Skeletal muscle tissue (tissue), 3 donors: ENCODE measurements at regions not wholly inside any gene's neighbourhood (a gene's known extent, or its start where the extent isn't known, plus 50 kb on each side); places are given as distances from the start of the nearest gene placed in this dataset.

Source experiments
- H3K27ac ChIP-seq: one replicate; pipeline ENCODE4 v1.7.0; 2013; ENCODE audit warnings: mild to moderate bottlenecking, low read depth, low read length, inconsistent platforms
- H3K27me3 ChIP-seq, 3 donors: one replicate each; pipeline ENCODE4 v1.7.0; 2013; ENCODE audit warnings: low read length in 3 of 3; ENCODE audit not compliant: control insufficient read depth in 3 of 3, insufficient read depth in 3 of 3
- H3K36me3 ChIP-seq, 3 donors: one replicate each; pipeline ENCODE4 v1.7.0; 2013; ENCODE audit warnings: low read length in 3 of 3; ENCODE audit not compliant: control insufficient read depth in 3 of 3, insufficient read depth in 3 of 3
- H3K4me1 ChIP-seq, 3 donors: one replicate each; pipeline ENCODE4 v1.7.0; 2013; ENCODE audit warnings: low read length in 3 of 3, mild to moderate bottlenecking in 3 of 3; ENCODE audit not compliant: control insufficient read depth in 3 of 3, insufficient read depth in 3 of 3
- H3K4me3 ChIP-seq, 3 donors: one replicate each; pipeline ENCODE4 v1.7.0; 2013; ENCODE audit warnings: low read length in 3 of 3
- H3K9ac ChIP-seq, 3 donors: one replicate each; pipeline ENCODE4 v1.7.0; 2013; ENCODE audit warnings: low read length in 3 of 3, mild to moderate bottlenecking in 3 of 3, moderate library complexity in 2 of 3, low read depth in 1 of 3
- H3K9me3 ChIP-seq, 3 donors: one replicate each; pipeline ENCODE4 v1.7.0; 2013; ENCODE audit warnings: low read length in 3 of 3; ENCODE audit not compliant: control insufficient read depth in 3 of 3
- donor health status: Osteomylitis.

DNA sequence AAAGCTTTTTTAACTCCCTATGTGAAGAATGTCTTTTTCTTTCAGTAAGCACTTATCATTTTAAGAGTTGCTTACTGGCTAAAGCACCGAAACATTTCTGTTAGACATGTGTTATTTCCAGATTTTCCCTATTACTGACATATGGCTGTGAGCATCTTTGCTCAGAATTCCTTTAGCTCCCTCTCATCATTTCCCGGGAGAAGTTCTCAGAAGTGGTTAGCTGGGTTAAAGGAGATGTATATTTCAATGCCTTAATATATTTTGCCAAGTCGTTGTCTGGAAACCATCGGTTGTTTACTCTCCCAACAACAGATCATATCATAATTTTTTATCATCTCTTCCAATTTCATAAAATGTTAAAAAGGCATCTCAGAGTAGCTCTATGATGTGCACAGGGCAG, 396.5 kb downstream of the OCA2 start:
- no peak overlapping the region for H3K27ac ChIP-seq
- H3K36me3 ChIP-seq: no peaks in the 10 kb centered on the region
- no peaks in the 10 kb centered on the region for H3K27me3 ChIP-seq
- H3K9ac ChIP-seq: no peak overlapping the region
- H3K4me1 ChIP-seq: no peaks in the 10 kb centered on the region
- H3K9me3 ChIP-seq: peaks cover 0 to 4% (median 0%) of the 10 kb centered on the region in 3 donors
- no peak overlapping the region for H3K4me3 ChIP-seq

DNA sequence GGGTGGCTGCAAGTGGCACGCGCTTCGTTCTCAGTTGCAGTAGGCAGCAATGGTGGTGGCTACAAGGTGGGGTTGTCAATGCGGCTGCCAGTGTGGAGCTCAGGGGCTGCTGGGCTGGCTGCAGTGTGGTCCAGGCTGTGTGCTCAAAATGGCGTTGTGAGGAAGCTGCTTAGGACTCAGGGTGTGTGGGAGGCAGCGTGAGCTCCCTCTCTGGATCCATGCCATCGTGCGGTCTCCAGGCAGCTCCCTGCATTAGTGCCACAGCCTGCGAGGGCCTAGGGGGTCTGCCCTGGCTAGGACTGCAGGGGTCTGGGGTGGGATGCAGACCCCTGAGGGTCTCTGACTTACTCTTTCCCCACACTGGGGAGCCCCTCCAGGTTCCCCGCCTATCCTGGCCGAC, 397.2 kb downstream of the OCA2 start:
- H3K27ac ChIP-seq: no peak overlapping the region
- H3K4me1 ChIP-seq: no peaks in the 10 kb centered on the region
- no peak overlapping the region for H3K9ac ChIP-seq
- no peak overlapping the region for H3K4me3 ChIP-seq
- H3K9me3 ChIP-seq: peaks cover 0 to 3% (median 0%) of the 10 kb centered on the region in 3 donors
- H3K27me3 ChIP-seq: no peaks in the 10 kb centered on the region
- H3K36me3 ChIP-seq: no peaks in the 10 kb centered on the region

DNA sequence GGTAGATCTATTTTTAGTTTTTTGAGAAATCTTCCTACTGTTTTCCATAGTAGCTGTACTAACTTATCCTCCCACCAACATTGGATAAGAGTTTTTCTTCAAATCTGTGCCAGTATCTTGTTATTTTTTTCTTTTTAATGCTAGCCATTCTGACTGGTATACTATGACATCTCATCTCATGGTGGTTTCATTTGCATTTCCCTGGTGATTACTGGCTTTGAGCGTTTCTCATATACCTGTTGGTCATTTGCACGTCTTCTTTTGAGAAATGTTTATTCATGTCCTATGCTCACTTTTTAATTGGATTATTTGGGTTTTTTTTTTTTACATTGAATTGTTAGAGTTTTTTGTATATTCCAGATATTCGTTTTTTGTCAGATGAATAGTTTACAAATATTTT, 398.1 kb downstream of the OCA2 start:
- Histone ChIP-seq H3K4me1 (no peaks in the 10 kb centered on the region), H3K36me3 (no peaks in the 10 kb centered on the region), H3K9me3 (no peaks in the 10 kb centered on the region), H3K27ac (no peak overlapping the region), H3K9ac (no peak overlapping the region), H3K4me3 (no peak overlapping the region), H3K27me3 (no peaks in the 10 kb centered on the region)

DNA sequence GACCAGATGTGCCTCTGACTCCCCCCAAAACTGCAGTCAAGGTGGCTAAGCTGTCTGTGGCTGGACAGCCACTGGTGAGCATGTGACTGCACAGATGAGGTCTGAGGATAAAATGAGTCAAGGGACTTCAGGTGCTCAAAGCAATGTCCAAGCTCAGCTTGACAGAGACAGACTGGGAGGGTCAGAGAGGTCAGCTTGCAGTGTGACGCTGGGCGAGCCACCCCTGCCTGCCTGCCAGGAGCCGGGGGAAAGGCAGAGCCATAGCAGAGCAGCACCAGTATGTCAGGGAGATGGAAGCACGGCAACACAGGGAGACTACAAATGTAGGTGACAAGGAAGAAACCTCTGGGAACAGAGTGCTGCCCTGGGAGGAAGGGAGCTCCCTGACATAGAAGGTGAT, 399.4 kb downstream of the OCA2 start:
- no peaks in the 10 kb centered on the region for H3K4me1 ChIP-seq
- H3K36me3 ChIP-seq: no peaks in the 10 kb centered on the region
- no peak overlapping the region for H3K9ac ChIP-seq
- no peak overlapping the region for H3K4me3 ChIP-seq
- H3K27me3 ChIP-seq: no peaks in the 10 kb centered on the region
- peaks cover 0 to 3% (median 0%) of the 10 kb centered on the region in 3 donors for H3K9me3 ChIP-seq
- H3K27ac ChIP-seq: no peak overlapping the region

DNA sequence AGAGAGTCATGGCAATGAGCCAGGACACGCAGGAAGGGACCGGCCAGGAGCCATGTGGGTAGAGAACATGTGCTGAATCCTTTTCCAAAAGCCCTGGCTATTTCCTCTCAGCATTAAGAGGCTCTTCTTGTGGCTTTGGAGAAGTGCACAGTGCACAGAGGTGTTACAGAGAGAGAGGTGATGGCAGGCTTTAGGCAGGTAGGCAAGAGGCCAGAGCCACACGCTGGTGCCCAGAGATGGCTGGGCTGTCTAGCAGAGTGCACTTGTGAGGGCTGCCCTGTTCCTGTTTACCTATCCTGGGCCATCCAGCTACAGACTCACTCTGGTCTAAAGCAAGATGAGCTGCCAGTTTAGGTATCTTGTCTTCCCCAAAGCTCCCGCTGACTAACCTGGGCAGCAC, 402.6 kb downstream of the OCA2 start:
- Histone ChIP-seq H3K9me3 (peaks cover 0 to 3% (median 0%) of the 10 kb centered on the region in 3 donors), H3K27ac (no peak overlapping the region), H3K4me1 (no peaks in the 10 kb centered on the region), H3K36me3 (no peaks in the 10 kb centered on the region), H3K4me3 (no peak overlapping the region), H3K9ac (no peak overlapping the region), H3K27me3 (no peaks in the 10 kb centered on the region)

DNA sequence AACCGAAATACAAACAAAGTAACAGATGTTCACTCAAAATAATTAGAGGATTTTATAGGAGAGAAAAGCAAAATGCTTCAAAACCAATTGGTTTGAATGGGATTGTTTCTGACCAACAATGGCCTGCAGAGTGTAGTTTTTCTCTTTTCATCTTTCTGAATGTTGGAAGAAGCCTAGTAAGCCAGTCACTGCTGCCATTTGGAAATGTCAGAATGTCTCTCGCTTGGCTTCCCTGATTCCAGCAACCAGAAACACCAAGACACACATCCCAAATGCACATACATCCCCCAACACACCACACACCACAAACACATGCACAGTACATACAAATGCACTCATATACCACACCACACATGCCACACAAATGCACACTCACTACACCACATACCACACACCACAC, 403.4 kb downstream of the OCA2 start:
- Histone ChIP-seq H3K4me3 (no peak overlapping the region), H3K27ac (no peak overlapping the region), H3K36me3 (no peaks in the 10 kb centered on the region), H3K27me3 (no peaks in the 10 kb centered on the region), H3K9ac (no peak overlapping the region), H3K4me1 (no peaks in the 10 kb centered on the region), H3K9me3 (peaks cover 0 to 3% (median 0%) of the 10 kb centered on the region in 3 donors)

DNA sequence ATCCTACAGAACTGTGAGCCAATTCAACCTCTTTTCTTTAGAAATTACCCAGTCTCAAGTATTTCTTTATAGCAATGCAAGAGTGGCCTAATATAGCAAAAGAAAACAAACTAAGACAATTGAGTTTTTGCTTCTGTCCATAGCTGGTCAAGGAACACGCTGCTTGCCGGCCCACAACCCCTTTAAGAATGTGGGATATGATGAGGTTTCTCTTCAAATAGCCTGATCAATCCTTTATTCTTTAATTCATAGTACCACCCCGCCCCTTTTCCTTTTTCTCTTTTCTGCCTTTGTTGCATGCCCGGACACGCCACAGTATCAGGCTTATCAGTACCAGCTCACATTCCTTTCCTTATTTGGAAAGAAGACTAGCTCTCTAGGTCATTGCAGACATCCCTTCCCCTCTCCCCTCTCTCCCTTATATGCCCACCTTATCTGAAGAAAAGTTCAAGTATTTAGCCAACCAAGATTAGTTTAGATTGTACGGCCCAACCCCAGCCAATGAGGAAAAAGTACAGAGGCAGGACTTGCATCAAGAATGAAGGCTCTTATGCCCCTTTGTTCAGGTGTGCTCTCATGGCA, 404.5 kb downstream of the OCA2 start:
- Histone ChIP-seq H3K27me3 (no peaks in the 10 kb centered on the region), H3K9ac (no peak overlapping the region), H3K36me3 (no peaks in the 10 kb centered on the region), H3K9me3 (peaks cover 0 to 3% (median 0%) of the 10 kb centered on the region in 3 donors), H3K4me1 (no peaks in the 10 kb centered on the region), H3K27ac (no peak overlapping the region), H3K4me3 (no peak overlapping the region)

DNA sequence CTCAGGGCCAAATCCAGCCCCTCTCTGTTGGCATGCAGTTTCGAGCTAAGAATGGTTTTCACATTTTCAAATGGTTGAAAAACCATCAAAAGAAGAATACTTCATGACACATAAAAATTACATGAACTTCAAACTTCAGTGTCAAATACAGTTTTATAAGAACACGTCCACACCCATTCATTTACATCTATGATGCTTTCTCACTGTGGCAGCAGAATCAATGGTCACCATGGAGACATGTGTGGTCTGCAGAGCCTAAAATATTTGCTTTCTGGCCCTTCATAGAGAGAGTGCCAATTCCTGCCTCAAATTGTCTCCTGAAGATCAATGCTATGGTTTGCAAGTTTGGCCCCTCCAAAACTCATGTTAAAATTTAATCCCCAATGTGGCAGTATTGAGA, 405.8 kb downstream of the OCA2 start:
- Histone ChIP-seq H3K4me3 (no peak overlapping the region), H3K36me3 (no peaks in the 10 kb centered on the region), H3K4me1 (no peaks in the 10 kb centered on the region), H3K9ac (no peak overlapping the region), H3K27me3 (no peaks in the 10 kb centered on the region), H3K27ac (no peak overlapping the region), H3K9me3 (peaks cover 0 to 3% (median 0%) of the 10 kb centered on the region in 3 donors)

DNA sequence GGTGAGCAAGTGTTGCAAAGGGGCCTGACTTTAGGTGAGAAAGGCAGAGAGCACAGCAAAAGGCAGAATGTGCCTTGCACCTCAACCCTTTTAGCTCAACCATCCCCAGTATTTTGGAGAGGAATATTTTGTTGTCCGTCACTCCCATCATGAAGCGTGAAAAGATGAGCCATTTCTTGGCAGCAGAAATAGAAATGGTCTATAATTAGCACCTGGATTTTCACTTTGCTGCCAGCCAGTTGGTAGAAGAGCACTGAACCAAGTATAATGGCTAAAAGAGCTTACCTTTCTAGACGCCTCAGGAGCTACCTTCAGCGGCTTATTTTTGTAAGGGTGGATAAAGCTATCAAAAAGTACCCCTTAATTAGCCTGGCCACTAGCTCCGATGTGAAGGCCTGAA, 406.7 kb downstream of the OCA2 start:
- no peaks in the 10 kb centered on the region for H3K27me3 ChIP-seq
- H3K9ac ChIP-seq: no peak overlapping the region
- no peak overlapping the region for H3K4me3 ChIP-seq
- H3K9me3 ChIP-seq: peaks cover 0 to 3% (median 0%) of the 10 kb centered on the region in 3 donors
- H3K27ac ChIP-seq: no peak overlapping the region
- no peaks in the 10 kb centered on the region for H3K4me1 ChIP-seq
- H3K36me3 ChIP-seq: no peaks in the 10 kb centered on the region

DNA sequence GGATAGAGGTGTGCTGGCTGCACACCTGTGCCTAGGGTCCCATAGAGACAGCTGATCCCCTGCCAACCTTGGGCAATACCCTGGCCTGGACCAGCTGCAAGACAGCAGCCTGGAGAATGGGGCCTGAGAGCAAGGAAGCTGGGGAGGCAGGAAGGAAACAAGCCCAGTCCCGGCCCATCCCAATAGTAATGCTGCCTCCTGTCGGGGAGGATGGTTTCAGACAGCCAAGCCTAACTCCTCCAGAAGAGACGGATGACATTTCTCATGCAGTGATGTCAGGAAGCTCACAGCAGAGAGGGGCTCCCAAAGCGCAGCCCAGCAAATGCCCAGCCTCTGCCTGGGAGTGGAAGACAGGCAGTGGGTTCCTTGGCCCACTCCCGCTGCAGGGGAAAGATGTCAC, 408.8 kb downstream of the OCA2 start:
- Histone ChIP-seq H3K27me3 (no peaks in the 10 kb centered on the region), H3K9me3 (no peaks in the 10 kb centered on the region), H3K9ac (no peak overlapping the region), H3K4me1 (no peaks in the 10 kb centered on the region), H3K4me3 (no peak overlapping the region), H3K27ac (no peak overlapping the region), H3K36me3 (no peaks in the 10 kb centered on the region)

DNA sequence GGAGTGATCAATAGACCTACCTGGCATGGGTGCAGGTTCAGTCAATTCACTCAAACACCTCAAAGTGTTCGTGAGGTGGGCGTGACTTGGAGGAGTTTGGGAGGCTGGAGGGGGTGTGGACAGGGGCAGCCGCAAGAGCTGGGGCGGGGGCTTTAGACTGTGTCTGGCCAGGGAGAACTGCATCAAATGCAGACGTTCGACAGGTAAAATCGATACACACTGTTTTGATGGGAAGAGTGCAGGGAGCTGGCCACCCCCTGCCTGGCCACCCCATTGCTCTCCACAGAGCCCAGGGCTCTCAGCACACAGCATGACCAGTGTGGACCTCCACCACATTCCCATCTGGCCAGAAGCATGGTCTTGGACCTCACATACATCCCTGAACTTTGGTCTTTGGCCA, 412.1 kb downstream of the OCA2 start:
- Histone ChIP-seq H3K27me3 (no peaks in the 10 kb centered on the region), H3K9me3 (no peaks in the 10 kb centered on the region), H3K4me3 (no peak overlapping the region), H3K27ac (no peak overlapping the region), H3K4me1 (no peaks in the 10 kb centered on the region), H3K36me3 (no peaks in the 10 kb centered on the region), H3K9ac (no peak overlapping the region)
